HCT116 (cell line): ENCODE measurements at regions not wholly inside any gene's neighbourhood (a gene's known extent, or its start where the extent isn't known, plus 50 kb on each side); places are given as distances from the start of the nearest gene placed in this dataset.

Source experiments
- ATAC-seq: fragments of 200-7000 bp; cut with Tn5 transposase; 2 replicates; pipeline ENCODE4 v1.9.1; 2020; ENCODE audit warnings: mild to moderate bottlenecking, moderate library complexity
- BruUV-seq: library from RNA; stranded (reverse); fragments of 400-500 nt; replicated peaks from 2 replicates; lab custom pipeline; 2021; lab: Mats Ljungman, UMichigan
- CTCF ChIA-PET: fragments of 300-600 bp; sonication (Branson Sonifier 250); formaldehyde crosslinking; loops from one replicate; lab custom pipeline; 2021; ENCODE audit warnings: antibody characterized with exemption; lab: Charles Lee
- POLR2A ChIA-PET: fragments of 300-600, 350-600 bp; sonication (Branson Sonifier 250); formaldehyde crosslinking; loops from one replicate; lab custom pipeline; 2021; ENCODE audit warnings: antibody characterized with exemption; lab: Charles Lee
- RAD21 ChIA-PET, 2 experiments: fragments of 300-600 bp; sonication (Branson Sonifier 250); formaldehyde crosslinking; loops; one replicate each; lab custom pipeline; 2023; ENCODE audit warnings: low total read pairs in 2 of 2; ENCODE audit not compliant: uncharacterized antibody in 2 of 2, unreplicated experiment in 2 of 2, low non-redundant PET in 1 of 2; lab: Charles Lee
- DNase-seq: peaks from one replicate; pipeline ENCODE4 v3.0.0-alpha.2; 2010; ENCODE audit warnings: low read depth, low spot score
- H2AFZ ChIP-seq: fragments of 200-600 bp; shearing (Covaris generic), sonication (generic); 2 replicates; pipeline ENCODE4 v1.6.1; 2017; ENCODE audit warnings: low read depth, mixed run types, mixed read lengths, antibody characterized with exemption, low read length; ENCODE audit not compliant: poor library complexity, severe bottlenecking
- H3K27ac ChIP-seq: 2 replicates; pipeline ENCODE4 v1.5.1; 2012; ENCODE audit warnings: low read depth, low read length
- H3K27me3 ChIP-seq: fragments of 200-600 bp; sonication (generic); 2 replicates; pipeline ENCODE4 v1.6.1; 2016; ENCODE audit warnings: mixed run types, low read length, mixed read lengths; ENCODE audit not compliant: insufficient read depth
- H3K36me3 ChIP-seq, 2 experiments: fragments of 200-500 bp in 1 of 2; fragments of 200-600 bp in 1 of 2; sonication (Bioruptor generic) in 1 of 2; sonication (generic) in 1 of 2; 2 replicates each; pipeline versions ENCODE4 v1.5.1 to v1.6.1; 2014 to 2016; ENCODE audit warnings: low read length in 2 of 2, inconsistent platforms in 1 of 2, mixed read lengths in 1 of 2, mixed run types in 1 of 2; ENCODE audit not compliant: insufficient read depth in 2 of 2, control insufficient read depth in 1 of 2
- H3K4me1 ChIP-seq, 2 experiments: fragments of 200-600 bp in 1 of 2; sonication (generic) in 1 of 2; 2 replicates each; pipeline versions ENCODE4 v1.5.1 to v1.6.1; 2012 to 2017; ENCODE audit warnings: low read length in 2 of 2, inconsistent platforms in 1 of 2, mild to moderate bottlenecking in 1 of 2, mixed read lengths in 1 of 2, mixed run types in 1 of 2, moderate library complexity in 1 of 2; ENCODE audit not compliant: insufficient read depth in 2 of 2, control insufficient read depth in 1 of 2
- H3K4me2 ChIP-seq: fragments of 200-600 bp; sonication (generic); 2 replicates; pipeline ENCODE4 v1.6.1; 2017; ENCODE audit warnings: mixed run types, low read length, mixed read lengths
- H3K4me3 ChIP-seq, 2 experiments: fragments of 200-600 bp in 1 of 2; sonication (generic) in 1 of 2; replicated peaks in 1 of 2; 2 replicates each; pipeline ENCODE4 v1.5.1; 2011 to 2016; ENCODE audit warnings: low read length in 2 of 2, control low read depth in 1 of 2, low read depth in 1 of 2, mild to moderate bottlenecking in 1 of 2, mixed read lengths in 1 of 2, mixed run types in 1 of 2
- H3K79me2 ChIP-seq: fragments of 200-600 bp; sonication (generic); 2 replicates; pipeline ENCODE4 v1.6.1; 2017; ENCODE audit warnings: mild to moderate bottlenecking, mixed run types, low read length, moderate library complexity, mixed read lengths; ENCODE audit not compliant: insufficient read depth
- H3K9ac ChIP-seq: fragments of 200-600 bp; sonication (generic); 2 replicates; pipeline ENCODE4 v1.6.1; 2016; ENCODE audit warnings: low read length, mixed read lengths
- H3K9me2 ChIP-seq: fragments of 200-600 bp; sonication (generic), shearing (Covaris generic); 2 replicates; pipeline ENCODE4 v1.6.1; 2017; ENCODE audit warnings: mixed run types, mild to moderate bottlenecking, moderate library complexity; ENCODE audit not compliant: insufficient read depth
- H3K9me3 ChIP-seq, 2 experiments: fragments of 200-500 bp in 1 of 2; fragments of 200-600 bp in 1 of 2; sonication (Bioruptor generic) in 1 of 2; sonication (generic) in 1 of 2; 2 replicates each; pipeline ENCODE4 v1.6.1; 2014 to 2017; ENCODE audit warnings: low read length in 2 of 2, mixed read lengths in 2 of 2, inconsistent platforms in 1 of 2, low read depth in 1 of 2, mild to moderate bottlenecking in 1 of 2, mixed run types in 1 of 2, moderate library complexity in 1 of 2; ENCODE audit not compliant: control insufficient read depth in 1 of 2, insufficient read depth in 1 of 2
- H4K20me1 ChIP-seq: fragments of 200-600 bp; sonication (generic), shearing (Covaris generic); 2 replicates; pipeline ENCODE4 v1.6.1; 2017; ENCODE audit warnings: mixed run types, mild to moderate bottlenecking, moderate library complexity; ENCODE audit not compliant: insufficient read depth
- EGR1 ChIP-seq: IDR thresholded peaks from 2 replicates; pipeline ENCODE4 v1.6.1; 2012; ENCODE audit warnings: low read depth
- FOSL1 ChIP-seq: IDR thresholded peaks from 2 replicates; pipeline ENCODE4 v1.6.1; 2012; ENCODE audit warnings: low read depth
- POLR2AphosphoS5 ChIP-seq: IDR thresholded peaks from 2 replicates; pipeline ENCODE4 v1.6.1; 2011; ENCODE audit warnings: mild to moderate bottlenecking, low read depth, low read length, moderate library complexity
- RAD21 ChIP-seq: IDR thresholded peaks from 2 replicates; pipeline ENCODE4 v1.6.1; 2012; ENCODE audit warnings: low read depth, mild to moderate bottlenecking
- SP1 ChIP-seq: IDR thresholded peaks from 2 replicates; pipeline ENCODE4 v1.6.1; 2012; ENCODE audit warnings: low read depth
- YY1 ChIP-seq: IDR thresholded peaks from 2 replicates; pipeline ENCODE4 v1.6.1; 2011; ENCODE audit warnings: low read length, low read depth, moderate library complexity, mild to moderate bottlenecking; ENCODE audit not compliant: insufficient replicate concordance; ENCODE audit errors: extremely low read depth
- ZBTB33 ChIP-seq: IDR thresholded peaks from 2 replicates; pipeline ENCODE4 v1.6.1; 2011; ENCODE audit warnings: mild to moderate bottlenecking, low read length, moderate library complexity; ENCODE audit not compliant: insufficient replicate concordance; ENCODE audit errors: extremely low read depth
- intact Hi-C: fragments of 100-400 bp; cut with micrococcal nuclease; formaldehyde crosslinking; loops from 2 replicates; pipeline ENCODE4 v1.10.0; 2022

DNA sequence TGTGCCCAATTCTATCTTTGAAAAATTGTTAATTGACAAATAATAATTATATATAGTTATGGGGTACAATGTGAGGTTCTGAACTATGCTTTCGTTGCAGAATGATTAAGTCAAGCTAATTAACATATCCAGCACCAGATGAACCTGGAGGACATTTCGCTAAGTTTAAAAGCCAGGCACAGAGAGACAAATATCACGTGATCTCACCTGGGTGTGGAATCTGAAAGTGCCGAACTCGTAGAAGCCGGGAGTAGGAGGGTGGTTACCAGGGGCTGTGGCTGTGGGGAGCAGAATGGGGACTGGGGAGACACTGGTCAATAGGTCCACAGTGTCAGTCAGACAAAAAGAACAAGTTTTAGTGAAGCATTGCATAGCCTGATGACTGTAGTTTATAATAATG is 332.9 kb upstream of the SHH start:
- DNase-seq, result no peak
- Histone ChIP-seq H3K4me2 (no peak overlapping the region), H3K79me2 (no peaks in the 10 kb centered on the region), H4K20me1 (no peaks in the 10 kb centered on the region), H3K27me3 (no peaks in the 10 kb centered on the region), H2AFZ (no peak overlapping the region), H3K27ac (no peak overlapping the region), H3K4me3 (no peak overlapping the region), H3K9ac (no peak overlapping the region), H3K4me1 (peaks cover 0 to 7% of the 10 kb centered on the region in 2 experiments; a peak in 2 of 4 replicates), H3K9me3 (no peaks in the 10 kb centered on the region), H3K36me3 (no peaks in the 10 kb centered on the region), H3K9me2 (no peaks in the 10 kb centered on the region)
- ChIA-PET RAD21 (no interaction called here), POLR2A (no interaction called here), CTCF (no interaction called here)
- ATAC-seq, result no peak
- TF ChIP-seq RAD21 (no peak), ZBTB33 (no peak), POLR2AphosphoS5 (no peak), FOSL1 (no peak), YY1 (no peak)
- BruUV-seq, result no TSS peak
- intact Hi-C loops, result no loop called here

DNA sequence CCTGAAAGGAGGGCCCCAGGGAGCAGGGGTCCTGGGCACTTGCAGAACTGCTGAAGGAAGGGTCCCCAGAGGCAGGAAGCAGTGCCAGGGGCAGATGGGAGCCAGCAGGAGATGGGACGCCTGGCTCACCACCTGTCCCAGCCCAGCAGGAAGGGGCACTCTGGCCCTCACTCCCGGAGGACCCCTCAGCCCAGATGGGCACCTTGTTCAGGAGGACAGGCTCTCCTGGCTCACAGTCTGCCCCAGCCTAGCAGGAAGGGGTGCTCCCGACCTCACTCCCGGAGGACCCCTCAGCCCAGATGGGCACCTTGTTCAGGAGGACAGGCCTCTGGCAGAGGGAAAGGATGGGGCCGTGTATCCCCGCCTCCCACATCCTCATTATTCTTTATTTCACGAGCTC is 331.4 kb upstream of the SHH start:
- ChIA-PET POLR2A (no interaction called here), RAD21 (no interaction called here), CTCF (no interaction called here)
- H3K4me2 ChIP-seq, result no peak overlapping the region
- H3K36me3 ChIP-seq, result no peaks in the 10 kb centered on the region
- no peak overlapping the region for H3K27ac ChIP-seq
- no peaks in the 10 kb centered on the region for H3K9me3 ChIP-seq
- no peak overlapping the region for H3K9ac ChIP-seq
- H4K20me1 ChIP-seq, result no peaks in the 10 kb centered on the region
- no peak for DNase-seq
- no peaks in the 10 kb centered on the region for H3K27me3 ChIP-seq
- no peak for ATAC-seq
- H3K4me1 ChIP-seq, result peaks cover 0 to 7% of the 10 kb centered on the region in 2 experiments; a peak in 2 of 4 replicates
- no peaks in the 10 kb centered on the region for H3K79me2 ChIP-seq
- H2AFZ ChIP-seq, result no peak overlapping the region
- no peaks in the 10 kb centered on the region for H3K9me2 ChIP-seq
- BruUV-seq, result no TSS peak
- H3K4me3 ChIP-seq, result no peak overlapping the region
- intact Hi-C loops, result no loop called here
- TF ChIP-seq ZBTB33 (no peak), EGR1 (no peak), RAD21 (no peak), SP1 (no peak)
- TF ChIP-seq, all 23 proteins: peak for 0
